NCI-H2196 treated with DMSO at 0.1 percent for 48 hours (cell line): ENCODE measurements at regions not wholly inside any gene's neighbourhood (a gene's known extent, or its start where the extent isn't known, plus 50 kb on each side); places are given as distances from the start of the nearest gene placed in this dataset.
A peak's percentile ranks its signal among the peaks of the same experiment; 100 is the strongest.

Experiments used
- DNase-seq: peaks from one replicate; lab custom pipeline; 2025; ENCODE audit not compliant: unreplicated experiment; lab: John Stamatoyannopoulos, UW

DNA sequence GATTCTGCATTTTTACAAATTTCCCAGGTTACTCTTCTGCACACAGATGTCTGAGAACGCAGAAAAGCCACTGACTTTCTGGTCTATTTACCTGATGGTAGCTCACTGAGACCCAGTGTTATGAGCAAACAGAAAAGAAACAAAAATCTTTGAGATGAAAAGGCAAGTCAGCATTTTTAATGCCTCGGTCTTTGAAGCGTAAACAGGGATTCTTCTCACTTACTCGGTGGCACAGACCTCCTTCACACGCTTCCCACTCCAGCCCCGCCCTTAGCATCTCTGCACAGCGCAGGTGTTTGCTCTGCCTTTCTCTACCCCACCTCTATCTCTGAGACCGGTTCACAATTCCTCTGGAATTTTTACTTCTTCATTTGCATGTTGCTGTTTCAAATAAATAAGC, 195.0 kb upstream of the IRX1 start:
- no peak for DNase-seq

DNA sequence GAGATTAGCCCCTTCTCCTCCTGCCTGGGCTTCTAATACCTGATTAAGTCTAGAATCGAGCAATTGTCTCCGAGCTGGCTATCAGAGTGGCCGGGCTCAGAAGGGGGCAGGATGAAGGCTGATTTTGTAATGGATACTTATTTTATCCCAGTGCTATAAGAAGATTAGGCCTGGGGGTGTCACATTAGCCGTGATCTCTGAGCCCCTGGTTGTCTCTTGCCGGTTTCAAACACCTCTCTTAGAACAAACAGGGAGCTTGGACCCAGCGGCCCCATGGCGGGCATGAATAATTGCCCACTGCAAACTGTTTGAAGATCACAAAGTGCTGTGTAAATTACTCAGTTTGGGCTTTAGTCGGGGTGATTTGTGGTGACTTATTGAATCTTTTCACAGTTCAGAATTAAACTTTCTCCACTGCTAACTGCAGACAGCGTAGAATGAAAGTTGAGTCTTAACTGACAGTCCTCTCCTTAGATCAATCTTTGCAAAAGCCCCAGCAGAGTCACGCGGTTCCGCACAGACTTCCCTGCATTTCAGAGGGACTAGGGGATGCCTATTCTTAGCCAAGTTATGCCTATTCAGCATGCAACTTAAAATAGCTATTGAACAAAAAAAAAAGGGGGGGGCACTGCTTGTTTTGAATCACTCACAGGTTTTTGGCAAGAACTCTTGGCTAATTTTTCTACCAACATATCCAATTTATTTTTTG, 200.6 kb upstream of the IRX1 start:
- DNase-seq, result no peak

DNA sequence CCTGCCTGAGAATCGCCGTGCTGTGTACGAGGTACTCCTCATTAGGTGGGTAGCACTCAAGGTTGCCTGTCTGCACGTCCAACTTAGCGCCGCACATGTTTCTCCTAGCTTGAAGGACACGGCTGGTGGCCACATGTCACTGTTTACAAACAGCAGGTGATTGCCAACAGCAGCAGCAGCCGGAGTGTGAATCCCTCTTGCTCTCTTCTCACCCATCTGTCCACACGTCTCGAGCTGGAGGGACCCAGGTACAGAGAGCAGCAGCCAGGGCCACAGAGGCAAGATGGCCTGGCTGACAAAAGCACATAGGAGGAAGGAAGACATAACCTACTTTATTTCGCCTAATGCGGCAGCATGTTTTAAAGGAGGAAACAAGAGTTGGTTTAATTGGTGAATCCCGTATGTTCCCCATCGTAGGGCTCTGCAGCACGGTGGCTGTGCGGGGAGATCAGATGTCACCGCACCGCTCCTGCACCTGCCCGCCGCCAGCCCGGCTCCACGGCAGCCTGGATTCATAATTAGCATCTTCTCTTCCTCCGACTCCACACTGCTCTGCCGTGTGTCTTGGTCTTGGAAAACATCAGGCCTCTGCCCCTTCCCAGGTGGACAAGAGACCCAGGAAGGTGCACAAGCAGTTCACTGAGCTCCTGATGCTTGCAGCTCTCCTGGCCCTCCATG, 201.6 kb upstream of the IRX1 start:
- peak; percentile 24 for DNase-seq

DNA sequence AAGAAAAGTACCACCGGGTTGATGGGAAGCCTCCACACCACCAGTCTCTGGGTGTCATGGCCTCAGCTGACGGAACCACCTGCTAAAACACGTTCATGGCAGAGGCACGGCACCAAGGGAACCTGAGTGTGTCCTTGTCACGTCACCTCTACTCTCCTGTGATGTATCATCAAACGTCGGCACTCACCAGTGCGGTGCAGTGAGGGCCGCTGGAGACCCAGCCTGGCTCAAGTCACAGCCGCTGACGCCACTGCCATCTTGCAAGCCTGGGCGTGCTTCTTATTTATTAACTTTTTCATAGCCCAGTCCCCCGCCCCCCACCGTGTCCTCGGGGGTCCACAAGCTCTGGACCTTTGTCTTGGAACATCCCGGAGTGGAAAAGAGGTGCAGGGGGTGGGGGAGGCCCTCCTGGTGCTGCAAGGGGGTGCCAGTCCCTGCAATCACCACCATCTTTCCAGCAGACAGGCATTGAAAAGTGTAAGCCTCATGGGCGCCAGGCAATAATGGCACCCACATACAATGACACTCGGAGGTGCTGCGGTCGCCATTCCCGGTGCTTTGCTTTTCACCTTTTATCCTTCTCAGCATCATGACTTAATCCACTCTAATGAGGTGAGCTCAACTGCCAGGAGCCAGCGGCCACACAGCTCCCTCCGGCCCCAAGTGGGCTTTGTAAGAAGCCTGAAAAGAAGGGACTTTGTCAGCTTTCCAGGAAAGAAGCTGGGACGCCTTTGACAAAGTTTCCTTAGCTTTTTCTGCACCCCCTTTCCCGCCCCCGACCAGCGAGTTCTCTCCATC, 202.3 kb upstream of the IRX1 start:
- no peak for DNase-seq

DNA sequence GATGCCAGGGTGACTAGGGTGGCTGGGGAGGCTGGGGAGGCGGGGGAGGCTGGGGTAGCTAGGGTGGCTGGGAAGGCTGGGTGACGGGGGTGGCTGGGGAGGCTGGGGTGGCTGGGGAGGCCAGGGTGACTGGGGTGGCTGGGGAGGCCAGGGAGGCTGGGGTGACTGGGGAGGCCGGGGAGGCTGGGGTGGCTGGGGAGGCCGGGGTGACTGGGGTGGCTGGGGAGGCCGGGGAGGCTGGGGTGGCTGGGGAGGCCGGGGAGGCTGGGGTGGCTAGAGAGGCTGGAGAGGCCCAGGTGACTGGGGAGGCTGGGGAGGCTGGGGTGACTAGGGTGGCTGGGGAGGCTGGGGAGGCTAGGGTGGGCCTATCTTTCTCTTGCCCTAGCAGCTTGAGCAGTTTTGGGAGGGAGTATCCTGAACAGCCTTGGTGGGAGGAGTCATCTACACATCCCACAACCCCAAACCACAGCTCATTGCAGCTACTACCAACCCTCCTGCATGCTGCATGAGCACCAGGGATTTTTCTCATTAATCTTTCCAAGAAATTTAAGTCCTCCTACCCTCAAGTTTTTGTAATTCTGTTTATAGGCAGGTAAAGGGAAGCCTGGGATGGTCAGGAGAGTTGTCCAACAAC, 203.2 kb upstream of the IRX1 start:
- DNase-seq, result no peak

DNA sequence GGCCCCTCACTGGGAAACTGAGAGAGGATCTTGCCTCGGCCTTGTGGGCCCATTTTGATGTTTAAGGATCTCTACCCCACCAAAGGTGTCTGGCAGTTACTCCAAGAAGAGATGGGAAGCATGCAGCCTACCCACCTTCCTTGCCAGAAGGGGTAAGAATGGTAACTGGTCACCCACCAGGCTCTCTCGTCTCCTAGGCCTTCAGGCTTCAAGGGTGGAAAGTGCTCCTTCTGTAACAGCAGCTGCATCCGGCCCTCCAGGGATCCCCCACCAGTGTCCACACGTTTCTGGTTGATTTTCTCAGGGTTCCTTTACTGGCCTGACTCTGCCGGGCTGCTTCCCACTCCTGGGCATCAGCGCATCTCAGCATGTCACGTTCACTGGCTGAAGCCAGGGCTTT, 204.4 kb upstream of the IRX1 start:
- DNase-seq, result no peak

DNA sequence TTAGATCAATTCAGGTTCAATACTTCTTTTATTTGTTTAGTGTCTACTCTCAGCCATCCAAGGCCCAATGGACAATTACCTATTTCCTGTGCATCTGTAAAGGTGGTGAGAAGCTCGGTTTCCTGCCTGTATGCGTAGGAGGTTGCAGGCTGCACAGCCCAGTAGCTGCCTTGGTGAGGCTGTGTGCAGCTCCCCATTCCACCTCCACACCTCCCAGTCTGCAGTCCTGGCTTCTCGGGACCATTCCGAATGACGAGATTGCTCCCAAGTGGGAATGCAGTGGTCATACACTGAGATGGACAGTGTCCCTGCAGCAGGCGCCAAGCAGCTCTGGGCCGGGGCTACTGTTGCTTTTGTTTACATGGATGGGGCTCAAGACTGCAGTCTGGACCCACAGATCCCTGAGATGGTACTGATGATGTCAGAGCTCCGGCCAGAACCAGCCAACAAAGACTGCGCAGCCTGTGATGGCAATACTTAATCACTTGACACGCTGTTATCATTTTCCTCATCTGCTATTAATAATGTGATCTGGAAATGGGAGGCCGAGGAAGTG, 206.1 kb upstream of the IRX1 start:
- no peak for DNase-seq

DNA sequence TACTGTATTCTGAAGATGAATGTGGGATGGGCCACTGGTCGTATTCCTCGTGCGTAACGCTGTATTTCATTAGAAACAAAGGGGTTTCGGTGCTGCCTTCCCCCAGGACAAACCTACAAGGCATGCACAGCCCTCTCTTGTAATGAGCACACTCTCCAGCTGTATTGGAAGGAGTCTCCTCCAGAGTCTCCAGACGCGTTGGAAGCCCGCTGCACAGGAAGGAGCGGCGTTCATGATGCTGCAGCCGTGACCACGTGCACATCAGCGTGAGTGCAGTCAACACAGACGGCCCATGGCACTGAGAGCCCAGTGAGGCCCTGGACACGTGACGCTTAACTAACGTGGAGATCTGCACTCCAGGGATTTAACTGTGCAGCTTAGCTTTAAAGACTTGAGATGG, 209.0 kb upstream of the IRX1 start:
- DNase-seq, result no peak

DNA sequence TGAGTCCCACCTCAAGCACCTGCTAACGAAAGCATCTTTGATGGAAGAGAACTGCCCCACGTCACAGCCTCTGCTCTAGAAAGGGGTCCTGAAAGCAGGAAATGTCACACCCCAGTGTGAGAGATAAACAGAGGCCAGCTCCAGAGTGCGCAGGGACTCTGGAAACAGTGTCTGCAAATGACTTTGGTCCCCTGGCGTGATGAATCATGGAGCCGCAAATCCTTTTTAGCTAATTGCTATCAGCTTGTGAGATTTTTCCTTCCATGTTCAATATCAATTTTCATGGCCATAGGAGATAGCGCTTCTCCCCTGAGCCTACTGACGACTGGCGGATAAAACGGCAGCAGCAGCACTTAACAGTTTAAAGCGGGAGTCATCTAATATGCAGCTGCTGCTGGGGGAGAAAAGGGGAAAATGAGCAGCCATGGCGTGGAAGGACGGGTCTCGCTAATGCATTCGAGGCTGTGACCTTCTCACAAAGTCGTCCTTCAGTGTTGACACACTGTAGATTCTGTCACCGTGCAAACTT, 209.6 kb upstream of the IRX1 start:
- no peak for DNase-seq

DNA sequence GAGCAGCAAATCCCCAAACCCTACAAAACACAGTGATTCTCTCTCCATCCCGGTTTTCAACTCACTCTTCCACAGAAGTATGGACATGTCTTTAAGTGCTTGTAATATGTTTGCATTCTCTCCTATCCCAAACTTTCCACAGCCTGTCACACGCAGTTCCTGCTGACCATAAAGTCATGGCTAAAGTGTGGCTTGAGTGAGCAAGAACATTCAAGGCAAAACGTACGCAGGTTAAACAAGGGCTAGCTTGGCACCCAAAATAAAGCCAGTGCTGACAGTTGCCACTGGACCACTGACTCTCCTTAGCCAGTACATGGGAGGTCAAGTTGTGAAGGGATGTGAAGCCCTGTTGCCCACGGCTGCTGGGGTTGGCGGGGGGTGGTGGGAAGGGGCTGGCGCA, 211.1 kb upstream of the IRX1 start:
- no peak for DNase-seq

DNA sequence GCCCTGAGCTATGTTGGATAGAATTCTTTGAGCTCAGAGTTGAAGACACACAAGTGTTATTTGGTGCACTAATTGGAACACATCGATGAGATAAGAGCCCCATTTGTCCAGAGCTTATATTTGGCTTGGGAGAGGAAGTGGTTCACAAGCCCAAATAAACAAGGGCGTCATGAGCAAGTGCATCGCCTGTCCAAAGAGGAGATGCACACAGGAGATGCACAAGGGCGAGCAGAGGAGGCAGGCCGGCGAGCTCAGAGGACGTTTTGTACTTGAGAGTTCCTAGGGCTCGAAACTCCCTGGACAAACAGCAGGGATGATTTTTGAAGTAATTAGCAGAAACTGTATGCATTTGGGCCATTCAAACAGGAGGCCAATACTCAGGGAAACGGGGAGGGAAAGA, 212.8 kb upstream of the IRX1 start:
- no peak for DNase-seq

DNA sequence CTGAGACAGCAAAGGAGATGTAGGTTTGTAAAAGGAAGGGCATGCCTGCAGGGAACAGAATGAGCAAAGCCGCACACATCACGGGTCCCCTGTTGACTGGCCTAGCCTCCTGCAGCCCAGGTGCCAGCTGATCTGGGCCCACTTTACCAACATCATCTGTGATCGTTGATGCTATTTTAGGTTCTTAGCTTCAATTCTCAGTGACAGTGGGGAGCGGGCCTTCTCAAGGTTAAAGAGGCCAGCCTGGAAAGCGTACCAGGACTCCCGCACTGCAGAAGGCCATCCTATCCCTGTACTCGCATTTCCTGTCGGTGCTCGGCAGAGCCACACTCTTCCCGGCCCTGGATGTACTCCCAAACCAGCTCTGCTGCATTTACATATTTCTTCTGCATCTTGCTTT, 213.5 kb upstream of the IRX1 start:
- DNase-seq, result no peak

DNA sequence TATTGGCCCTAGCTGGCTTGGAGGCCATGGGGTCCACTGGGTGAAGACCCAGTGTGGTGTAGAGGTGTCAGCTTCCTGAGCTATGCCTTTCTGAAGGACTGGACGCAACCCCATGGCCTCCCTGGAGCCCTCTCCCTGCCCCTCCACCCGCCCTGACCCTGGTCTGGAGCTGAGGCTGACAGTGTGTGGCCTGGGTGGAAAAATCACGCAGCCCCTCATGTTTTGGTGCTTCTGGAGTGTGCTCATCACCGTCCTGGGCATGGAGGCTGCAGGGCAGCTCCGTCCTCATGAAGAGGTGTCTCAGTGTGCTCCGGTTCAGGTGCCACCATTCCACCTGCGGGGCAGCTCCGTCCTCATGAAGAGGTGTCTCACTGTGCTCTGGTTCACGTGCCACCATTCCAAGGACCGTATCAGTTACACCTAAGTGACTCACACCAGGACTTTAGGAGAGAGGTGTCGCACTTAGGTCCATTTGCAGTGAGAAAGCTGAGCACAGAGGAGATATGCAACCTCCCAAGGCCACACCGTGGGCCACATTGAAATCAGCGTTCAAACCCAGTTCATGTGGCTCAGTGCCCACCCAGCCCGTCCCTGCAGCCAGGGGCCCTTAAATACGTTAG, 214.3 kb upstream of the IRX1 start:
- DNase-seq, result no peak

DNA sequence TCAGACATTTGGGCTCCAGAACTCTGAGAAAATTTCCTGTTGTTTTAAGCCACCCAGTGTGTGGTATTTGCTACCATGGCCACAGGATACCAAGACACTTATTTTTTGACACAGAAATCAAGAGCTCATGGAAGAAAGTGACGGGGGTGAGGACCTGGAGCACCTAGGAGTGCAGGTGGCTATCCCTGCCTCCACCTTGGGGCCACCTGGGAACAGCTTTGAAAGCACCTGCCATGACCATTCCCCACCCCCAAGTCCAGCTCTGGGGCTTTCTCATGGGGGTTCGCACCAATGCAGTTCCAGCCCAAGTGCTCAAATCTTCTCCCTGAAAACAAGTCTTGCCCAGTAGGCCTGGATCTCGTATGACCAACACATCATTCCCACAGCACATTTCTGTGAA, 214.9 kb upstream of the IRX1 start:
- DNase-seq, result no peak

DNA sequence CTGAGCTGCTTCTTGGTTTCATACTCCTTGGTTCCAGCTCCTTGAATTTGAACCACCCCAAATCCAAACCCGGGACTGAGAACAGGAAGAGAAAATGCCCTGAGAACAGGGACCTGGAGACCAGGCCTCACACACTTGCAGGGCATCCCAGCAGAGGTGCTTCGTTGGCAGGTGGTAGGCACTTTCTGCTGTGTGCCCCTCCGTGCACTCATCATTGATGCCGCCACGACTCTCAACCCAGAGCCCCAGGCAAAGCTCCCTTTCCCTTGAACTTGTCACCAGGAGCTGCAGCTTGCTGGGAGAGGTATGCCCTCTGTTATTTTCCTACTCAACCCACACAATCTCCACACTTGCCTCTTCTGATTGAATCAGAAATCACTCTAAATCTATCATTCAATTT, 217.8 kb upstream of the IRX1 start:
- DNase-seq, result no peak

DNA sequence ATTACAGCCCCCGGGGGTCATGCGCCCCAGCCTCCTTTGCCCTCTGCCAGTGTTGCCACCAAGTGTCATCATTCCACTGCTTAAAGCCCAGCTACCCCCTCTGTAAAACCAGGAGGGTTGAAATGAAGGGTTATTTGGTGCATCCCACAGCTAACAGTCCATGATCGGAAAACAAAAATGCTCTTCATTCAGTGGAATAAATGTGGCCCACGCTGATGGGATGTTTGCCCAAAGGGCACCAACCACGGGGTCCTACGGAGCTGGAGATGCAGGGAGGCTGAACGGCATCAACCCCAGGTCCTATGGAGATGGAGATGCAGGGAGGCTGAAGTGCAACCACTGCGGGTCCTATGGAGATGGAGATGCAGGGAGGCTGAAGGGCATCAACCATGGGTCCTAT, 218.5 kb upstream of the IRX1 start:
- DNase-seq, result no peak

DNA sequence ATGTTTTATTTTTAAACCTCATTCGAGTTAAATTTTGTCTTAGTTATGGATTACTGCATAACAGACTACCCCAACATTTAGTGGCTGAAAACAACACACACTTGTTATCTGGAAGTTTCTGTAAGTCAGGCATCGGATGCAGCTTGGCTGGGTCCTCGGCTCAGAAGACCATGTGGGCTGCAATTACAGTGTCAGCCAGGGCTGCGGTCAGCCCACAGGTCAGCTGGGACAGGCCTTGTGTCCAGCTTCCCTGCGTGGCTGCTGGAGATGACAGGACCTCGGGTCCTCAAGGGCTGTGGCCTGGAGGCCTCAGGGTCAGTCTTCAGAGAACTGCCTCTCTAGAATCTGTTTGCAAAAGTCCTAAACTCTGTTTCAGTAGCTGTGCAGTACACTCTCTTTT, 219.0 kb upstream of the IRX1 start:
- DNase-seq, result no peak

DNA sequence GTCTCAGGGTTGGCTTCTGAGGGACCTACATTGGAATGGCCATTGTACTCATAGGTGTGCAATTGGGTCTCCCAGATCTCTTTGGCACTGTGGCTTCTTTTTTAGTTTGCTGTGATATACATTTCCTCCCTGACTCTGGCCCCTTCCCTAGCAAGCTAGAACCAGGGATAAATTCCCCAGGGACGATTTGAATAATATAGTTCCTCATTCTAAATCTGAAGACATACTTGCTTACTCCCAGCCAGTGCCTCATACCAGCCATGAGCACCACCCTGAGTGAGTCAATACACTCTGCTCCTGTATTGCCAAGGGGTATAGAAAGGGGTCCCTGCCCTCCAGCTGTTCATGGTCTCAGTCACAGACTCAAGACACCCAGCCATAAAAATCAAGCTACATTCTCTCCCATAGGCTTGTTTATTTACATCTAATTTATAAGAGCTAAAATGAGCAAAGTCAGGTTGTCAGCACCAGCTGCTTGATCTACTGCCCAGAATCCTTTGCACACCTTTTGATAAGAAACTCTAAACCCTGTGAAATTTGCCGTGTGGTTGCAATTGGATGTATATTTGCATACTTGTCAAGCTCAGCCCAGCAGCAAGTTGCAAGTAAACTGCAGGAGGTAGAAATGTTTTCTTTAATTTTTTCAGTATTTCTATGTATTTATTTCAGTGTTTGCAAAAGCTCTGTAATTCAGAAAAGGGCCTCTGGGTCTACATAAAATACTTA, 219.9 kb upstream of the IRX1 start:
- no peak for DNase-seq

DNA sequence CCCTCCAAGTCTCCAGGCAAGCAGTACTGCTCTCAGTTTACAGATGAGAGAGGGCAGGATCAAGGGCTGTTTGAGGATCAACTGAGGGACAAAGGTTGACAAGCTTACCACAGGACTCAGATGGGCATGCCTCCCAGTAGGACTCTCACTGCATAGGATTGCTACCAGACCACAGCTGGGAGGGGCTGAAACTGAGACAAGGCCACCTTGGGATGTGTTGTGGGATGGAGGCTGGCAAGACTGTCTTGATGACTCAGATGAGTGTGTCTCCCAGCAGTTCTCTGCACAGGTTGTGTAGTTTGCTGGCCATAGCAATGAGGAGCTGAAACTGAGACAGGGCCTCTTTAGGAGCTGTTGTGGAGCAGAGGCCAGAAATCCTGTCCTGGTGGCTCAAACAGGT, 222.2 kb upstream of the IRX1 start:
- no peak for DNase-seq

DNA sequence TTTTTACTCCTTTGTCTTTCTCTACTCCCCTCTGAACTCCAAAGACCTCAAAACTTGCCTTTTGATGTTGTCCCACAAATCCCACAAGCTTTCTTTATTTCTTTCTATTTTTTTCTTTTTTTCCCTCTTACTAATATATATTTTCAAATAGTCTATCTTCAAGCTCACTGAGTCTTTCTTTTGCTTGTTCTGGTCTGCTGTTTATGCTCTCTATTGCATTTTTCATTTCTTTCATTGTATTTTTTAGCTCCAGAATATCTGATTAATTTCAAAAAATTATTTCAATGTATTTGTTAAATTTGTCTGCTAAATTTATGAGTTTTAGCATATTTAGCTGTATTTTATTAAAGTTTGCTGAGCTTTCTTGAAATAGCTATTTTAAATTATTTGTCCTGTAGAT, 223.3 kb upstream of the IRX1 start:
- no peak for DNase-seq
